Left lung (tissue), 4 donors: ENCODE measurements at regions not wholly inside any gene's neighbourhood (a gene's known extent, or its start where the extent isn't known, plus 50 kb on each side); places are given as distances from the start of the nearest gene placed in this dataset.

Experiments
- ATAC-seq: fragments of 200-7000 bp; cut with Tn5 transposase; one replicate; pipeline ENCODE4 v1.9.1; 2020; ENCODE audit warnings: moderate library complexity
- DNase-seq, 4 donors: peaks; one replicate each; pipeline ENCODE4 v3.0.0-alpha.2; 2013 to 2020
- H3K27ac ChIP-seq, 2 donors: fragments of 200-600 bp; sonication (generic) in 1 of 2; one replicate each; pipeline versions ENCODE4 v1.5.0 to v1.8.0; 2020 to 2021
- H3K27me3 ChIP-seq, 2 donors: fragments of 200-600 bp; sonication (generic) in 1 of 2; one replicate each; pipeline versions ENCODE4 v1.5.0 to v1.8.0; 2020 to 2021
- H3K36me3 ChIP-seq, 2 donors: fragments of 200-600 bp; sonication (generic) in 1 of 2; one replicate each; pipeline versions ENCODE4 v1.5.0 to v1.8.0; 2020 to 2021
- H3K4me1 ChIP-seq, 2 donors: fragments of 200-600 bp; one replicate each; pipeline ENCODE4 v1.8.0; 2021
- H3K4me3 ChIP-seq, 2 donors: fragments of 200-600 bp; sonication (generic) in 1 of 2; one replicate each; pipeline versions ENCODE4 v1.5.0 to v1.8.0; 2020 to 2021; ENCODE audit warnings: mild to moderate bottlenecking in 1 of 2
- H3K9me3 ChIP-seq, 2 donors: fragments of 200-600 bp; sonication (generic) in 1 of 2; one replicate each; pipeline versions ENCODE4 v1.5.0 to v1.8.0; 2020 to 2021
- CTCF ChIP-seq, 2 donors: fragments of 200-600 bp; sonication (generic) in 1 of 2; IDR thresholded peaks; one replicate each; pipeline versions ENCODE4 v1.5.0 to v1.8.0; 2021; ENCODE audit warnings: antibody characterized with exemption in 2 of 2
- intact Hi-C, 2 donors: fragments of 100-400 bp; cut with DNase I; formaldehyde crosslinking; loops; one replicate each; pipeline versions ENCODE4 v1.11.2 to v1.14.2; 2022
- donor health status: DM: no; HTN: yes; CAD: no.
- donor health status: DM: no; HTN: no; CAD: no.

GRCh38 chr1:165006831-165007230 lies 349.7 kb downstream of the LMX1A start:
- Histone ChIP-seq H3K27ac (no peak overlapping the region), H3K36me3 (no peaks in the 10 kb centered on the region), H3K9me3 (no peaks in the 10 kb centered on the region), H3K4me3 (no peak overlapping the region), H3K4me1 (peaks cover 0 to 4% of the 10 kb centered on the region in 2 donors), H3K27me3 (no peaks in the 10 kb centered on the region)
- DNase-seq: peak in 3 of 4 donors; percentile 33 to 67 (median 36)
- intact Hi-C loops: no loop called here
- peak; percentile 90 for ATAC-seq
- TF ChIP-seq CTCF (IDR thresholded peaks at IDR 0.05): no peak

DNA sequence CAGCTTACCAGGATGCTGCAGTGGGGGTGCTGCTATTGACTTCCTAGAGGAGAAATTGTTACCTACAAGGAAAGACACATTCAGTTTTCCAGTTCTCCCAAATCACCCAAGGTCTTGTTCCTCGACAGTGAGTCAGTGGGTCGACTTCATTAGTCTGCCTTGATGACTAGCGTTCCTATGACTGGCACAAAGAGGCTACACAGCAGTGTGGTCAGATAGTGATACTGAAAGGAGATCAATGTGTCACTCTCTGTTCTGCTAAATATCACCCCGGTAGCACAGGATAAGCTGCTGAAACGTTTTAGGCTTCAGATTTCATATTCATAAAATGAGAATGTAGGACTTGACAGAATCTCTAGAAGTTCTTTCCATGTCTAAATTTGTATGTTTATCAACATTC lies 357.4 kb downstream of the LMX1A start:
- H3K4me3 ChIP-seq: no peak overlapping the region
- H3K27me3 ChIP-seq: no peaks in the 10 kb centered on the region
- no peaks in the 10 kb centered on the region for H3K9me3 ChIP-seq
- DNase-seq: no peak
- H3K27ac ChIP-seq: no peak overlapping the region
- no peaks in the 10 kb centered on the region for H3K36me3 ChIP-seq
- TF ChIP-seq CTCF (IDR thresholded peaks at IDR 0.05): no peak
- intact Hi-C loops: no loop called here
- no peak for ATAC-seq
- no peaks in the 10 kb centered on the region for H3K4me1 ChIP-seq

DNA sequence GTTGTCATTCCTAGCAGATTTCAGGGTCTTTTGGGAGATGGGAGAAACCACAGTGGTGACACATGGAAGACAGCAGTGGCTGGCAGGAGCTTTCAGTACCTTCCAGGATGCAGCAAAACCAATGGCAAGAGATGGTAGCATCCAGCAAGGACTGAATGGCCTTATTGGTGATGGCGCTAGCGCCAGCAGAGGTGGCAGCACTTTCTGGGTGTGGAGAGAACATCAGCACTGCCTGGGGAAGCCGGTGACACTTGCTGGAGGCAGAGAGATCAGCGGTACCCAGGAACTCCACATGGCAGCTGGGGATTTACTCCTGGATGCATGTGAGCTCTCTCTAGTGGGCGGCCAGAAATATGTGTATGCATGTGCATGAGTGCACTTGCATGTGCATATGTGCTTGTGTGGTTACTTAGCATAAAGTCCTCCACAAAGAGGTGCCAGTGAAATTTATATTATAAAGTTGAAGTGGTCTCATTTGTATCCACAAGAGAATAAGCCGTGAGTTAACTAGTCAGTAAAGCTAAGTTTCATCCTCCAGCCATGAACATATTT lies 364.7 kb downstream of the LMX1A start:
- Histone ChIP-seq H3K4me3 (no peak overlapping the region), H3K9me3 (no peaks in the 10 kb centered on the region), H3K4me1 (no peaks in the 10 kb centered on the region), H3K27ac (no peak overlapping the region), H3K36me3 (no peaks in the 10 kb centered on the region), H3K27me3 (no peaks in the 10 kb centered on the region)
- intact Hi-C loops: no loop called here
- ATAC-seq: no peak
- DNase-seq: no peak
- TF ChIP-seq CTCF (IDR thresholded peaks at IDR 0.05): no peak

- Histone ChIP-seq H3K27ac (no peak overlapping the region), H3K36me3 (no peaks in the 10 kb centered on the region), H3K9me3 (no peaks in the 10 kb centered on the region), H3K4me3 (no peak overlapping the region), H3K4me1 (no peaks in the 10 kb centered on the region), H3K27me3 (no peaks in the 10 kb centered on the region)
- no peak for ATAC-seq
- no peak for DNase-seq
- no peak for TF ChIP-seq CTCF (IDR thresholded peaks at IDR 0.05)
- intact Hi-C loops: no loop called here
These were observed 373.4 kb downstream of the LMX1A start for GRCh38 chr1:164983023-164983650.

DNA sequence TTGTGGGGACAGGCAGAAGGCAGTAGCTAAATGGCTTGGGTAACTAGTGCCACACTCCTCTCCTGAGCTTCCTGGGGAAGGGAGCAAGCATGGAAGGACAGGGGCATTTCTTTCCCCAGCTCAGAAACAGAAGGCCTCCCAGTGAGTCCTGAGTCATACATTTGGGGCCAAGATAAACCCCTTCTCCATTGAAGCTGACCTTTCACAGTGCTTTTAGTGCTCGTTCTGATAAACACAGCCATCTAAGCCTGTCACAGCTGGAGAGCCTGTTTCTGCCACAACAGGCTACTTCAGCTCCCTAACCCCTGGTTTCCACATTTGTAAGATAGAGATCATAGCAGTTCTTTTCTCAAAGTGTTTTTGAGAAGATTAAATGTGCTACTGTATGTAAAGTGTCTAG lies 374.0 kb downstream of the LMX1A start:
- no peak overlapping the region for H3K4me3 ChIP-seq
- no peak overlapping the region for H3K27ac ChIP-seq
- H3K36me3 ChIP-seq: no peaks in the 10 kb centered on the region
- no peaks in the 10 kb centered on the region for H3K4me1 ChIP-seq
- intact Hi-C loops: no loop called here
- no peak for TF ChIP-seq CTCF (IDR thresholded peaks at IDR 0.05)
- H3K27me3 ChIP-seq: no peaks in the 10 kb centered on the region
- no peaks in the 10 kb centered on the region for H3K9me3 ChIP-seq
- ATAC-seq (no peak), DNase-seq (no peak)
